ENCODE measurements at regions not wholly inside any gene's neighbourhood (a gene's known extent, or its start where the extent isn't known, plus 50 kb on each side); places are given as distances from the start of the nearest gene placed in this dataset.

- TF ChIP-seq, protein P1, sequence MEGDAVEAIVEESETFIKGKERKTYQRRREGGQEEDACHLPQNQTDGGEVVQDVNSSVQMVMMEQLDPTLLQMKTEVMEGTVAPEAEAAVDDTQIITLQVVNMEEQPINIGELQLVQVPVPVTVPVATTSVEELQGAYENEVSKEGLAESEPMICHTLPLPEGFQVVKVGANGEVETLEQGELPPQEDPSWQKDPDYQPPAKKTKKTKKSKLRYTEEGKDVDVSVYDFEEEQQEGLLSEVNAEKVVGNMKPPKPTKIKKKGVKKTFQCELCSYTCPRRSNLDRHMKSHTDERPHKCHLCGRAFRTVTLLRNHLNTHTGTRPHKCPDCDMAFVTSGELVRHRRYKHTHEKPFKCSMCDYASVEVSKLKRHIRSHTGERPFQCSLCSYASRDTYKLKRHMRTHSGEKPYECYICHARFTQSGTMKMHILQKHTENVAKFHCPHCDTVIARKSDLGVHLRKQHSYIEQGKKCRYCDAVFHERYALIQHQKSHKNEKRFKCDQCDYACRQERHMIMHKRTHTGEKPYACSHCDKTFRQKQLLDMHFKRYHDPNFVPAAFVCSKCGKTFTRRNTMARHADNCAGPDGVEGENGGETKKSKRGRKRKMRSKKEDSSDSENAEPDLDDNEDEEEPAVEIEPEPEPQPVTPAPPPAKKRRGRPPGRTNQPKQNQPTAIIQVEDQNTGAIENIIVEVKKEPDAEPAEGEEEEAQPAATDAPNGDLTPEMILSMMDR (IDR thresholded peaks at IDR 0.05): no peak
- TF ChIP-seq POLR2A (IDR thresholded peaks at IDR 0.05): no peak
These were observed 1279.7 kb upstream of the ZEB2 start for GRCh38 chr2:145799595-145800108.

Data from uterus (tissue), 2 donors.